HEK293 (cell line): ENCODE measurements at regions not wholly inside any gene's neighbourhood (a gene's known extent, or its start where the extent isn't known, plus 50 kb on each side); places are given as distances from the start of the nearest gene placed in this dataset.

Experiments
- CTCF ChIA-PET: fragments of 350-600 bp; formaldehyde crosslinking; extraction: SDS; loops from one replicate; lab custom pipeline; 2021; ENCODE audit warnings: antibody characterized with exemption; lab: Yijun Ruan, JAX
- POLR2A ChIA-PET: fragments of 300-600 bp; formaldehyde crosslinking; extraction: SDS; loops from one replicate; lab custom pipeline; 2020; ENCODE audit warnings: antibody characterized with exemption, inconsistent platforms; lab: Yijun Ruan, JAX
- H3K27ac ChIP-seq: fragments of 200-500 bp; sonication (Bioruptor generic); 2 replicates; pipeline ENCODE4 v1.5.1; 2014; ENCODE audit warnings: low read depth, low read length, control low read depth, inconsistent platforms; ENCODE audit errors: extremely low read depth
- H3K36me3 ChIP-seq, 2 experiments: fragments of 200-500 bp in 1 of 2; sonication (Bioruptor generic) in 1 of 2; 1 replicate in 1 of 2; 2 replicates in 1 of 2; pipeline ENCODE4 v1.5.1; 2014 to 2017; ENCODE audit warnings: inconsistent platforms in 2 of 2, low read length in 2 of 2; ENCODE audit not compliant: control insufficient read depth in 2 of 2, insufficient read depth in 1 of 2
- H3K4me1 ChIP-seq: fragments of 200-500 bp; sonication (Bioruptor generic); 2 replicates; pipeline ENCODE4 v1.5.1; 2014; ENCODE audit warnings: mild to moderate bottlenecking, low read length, inconsistent platforms; ENCODE audit not compliant: control insufficient read depth, insufficient read depth
- H3K4me3 ChIP-seq: 2 replicates; pipeline ENCODE4 v1.5.1; 2011; ENCODE audit warnings: low read depth, mild to moderate bottlenecking, control low read depth, low read length, moderate library complexity
- H3K9me3 ChIP-seq: fragments of 200-500 bp; sonication (Bioruptor generic); 2 replicates; pipeline ENCODE4 v1.5.1; 2014; ENCODE audit warnings: low read depth, low read length, inconsistent platforms; ENCODE audit not compliant: control insufficient read depth, insufficient read depth
- GLIS2 ChIP-seq: fragments of 450-650 bp; formaldehyde crosslinking; IDR thresholded peaks from 2 replicates; pipeline ENCODE4 v1.5.1; 2016; ENCODE audit warnings: missing biosample characterization, missing genetic modification characterization
- IKZF3 ChIP-seq: fragments of 450-650 bp; IDR thresholded peaks from 2 replicates; pipeline ENCODE4 v1.5.0; 2018; ENCODE audit warnings: missing biosample characterization, mild to moderate bottlenecking, missing genetic modification characterization, moderate library complexity
- MZF1 ChIP-seq: fragments of 450-650 bp; formaldehyde crosslinking; IDR thresholded peaks from 2 replicates; pipeline ENCODE4 v1.5.1; 2017; ENCODE audit warnings: missing biosample characterization, missing genetic modification characterization, borderline replicate concordance
- OVOL3 ChIP-seq: fragments of 450-650 bp; formaldehyde crosslinking; IDR thresholded peaks from 2 replicates; pipeline ENCODE4 v1.5.1; 2016; ENCODE audit warnings: missing biosample characterization, missing genetic modification characterization
- SALL2 ChIP-seq: fragments of 450-650 bp; formaldehyde crosslinking; IDR thresholded peaks from 2 replicates; pipeline ENCODE4 v1.5.0; 2017; ENCODE audit warnings: missing biosample characterization, mild to moderate bottlenecking, missing genetic modification characterization, borderline replicate concordance
- TRIM28 ChIP-seq: IDR thresholded peaks from 2 replicates; pipeline ENCODE4 v1.6.1; 2011; ENCODE audit warnings: low read length, control low read depth, borderline replicate concordance
- WT1 ChIP-seq: fragments of 450-650 bp; formaldehyde crosslinking; IDR thresholded peaks from 2 replicates; pipeline ENCODE4 v1.5.1; 2016; ENCODE audit warnings: missing biosample characterization, missing genetic modification characterization
- YY2 ChIP-seq: fragments of 450-650 bp; formaldehyde crosslinking; IDR thresholded peaks from 2 replicates; pipeline ENCODE4 v1.5.1; 2016; ENCODE audit warnings: missing biosample characterization, missing genetic modification characterization
- ZBTB1 ChIP-seq: fragments of 450-650 bp; formaldehyde crosslinking; IDR thresholded peaks from 2 replicates; pipeline ENCODE4 v1.5.1; 2016; ENCODE audit warnings: missing biosample characterization, missing genetic modification characterization
- ZEB2 ChIP-seq: fragments of 450-650 bp; formaldehyde crosslinking; IDR thresholded peaks from 2 replicates; pipeline ENCODE4 v1.5.1; 2016; ENCODE audit warnings: missing biosample characterization, missing genetic modification characterization
- ZNF138 ChIP-seq: fragments of 450-650 bp; formaldehyde crosslinking; IDR thresholded peaks from 2 replicates; pipeline ENCODE4 v1.5.1; 2016; ENCODE audit warnings: missing biosample characterization, missing genetic modification characterization, borderline replicate concordance
- ZNF184 ChIP-seq: fragments of 450-650 bp; IDR thresholded peaks from 2 replicates; pipeline ENCODE4 v1.5.1; 2018; ENCODE audit warnings: missing biosample characterization, mild to moderate bottlenecking, missing genetic modification characterization
- ZNF211 ChIP-seq: fragments of 450-650 bp; formaldehyde crosslinking; IDR thresholded peaks from 2 replicates; pipeline ENCODE4 v1.5.1; 2016; ENCODE audit warnings: low read depth, missing biosample characterization, missing genetic modification characterization
- ZNF416 ChIP-seq: fragments of 450-650 bp; formaldehyde crosslinking; IDR thresholded peaks from 2 replicates; pipeline ENCODE4 v1.5.1; 2016; ENCODE audit warnings: missing biosample characterization, missing genetic modification characterization
- ZNF544 ChIP-seq: fragments of 450-650 bp; formaldehyde crosslinking; IDR thresholded peaks from 2 replicates; pipeline ENCODE4 v1.5.0; 2017; ENCODE audit warnings: missing biosample characterization, missing genetic modification characterization
- ZNF768 ChIP-seq: fragments of 450-650 bp; formaldehyde crosslinking; IDR thresholded peaks from 2 replicates; pipeline ENCODE4 v1.5.1; 2018; ENCODE audit warnings: missing biosample characterization, mild to moderate bottlenecking, missing genetic modification characterization
- ZNF777 ChIP-seq: fragments of 450-650 bp; formaldehyde crosslinking; IDR thresholded peaks from 2 replicates; pipeline ENCODE4 v1.5.1; 2017; ENCODE audit warnings: missing biosample characterization, missing genetic modification characterization, borderline replicate concordance
- ZNF843 ChIP-seq: fragments of 450-650 bp; formaldehyde crosslinking; IDR thresholded peaks from 2 replicates; pipeline ENCODE4 v1.5.1; 2016; ENCODE audit warnings: missing biosample characterization, missing genetic modification characterization
- TF ChIP-seq, protein P1 (sequence below): fragments of 450-650 bp; IDR thresholded peaks from 2 replicates; pipeline ENCODE4 v1.5.1; 2018; ENCODE audit warnings: missing biosample characterization, mild to moderate bottlenecking, missing genetic modification characterization
- TF ChIP-seq, protein P2 (sequence below): fragments of 450-650 bp; formaldehyde crosslinking; IDR thresholded peaks from 2 replicates; pipeline ENCODE4 v1.5.1; 2016; ENCODE audit warnings: missing biosample characterization, missing genetic modification characterization, borderline replicate concordance
- TF ChIP-seq, protein P3 (sequence below): fragments of 450-650 bp; formaldehyde crosslinking; IDR thresholded peaks from 2 replicates; pipeline ENCODE4; 2016; ENCODE audit warnings: missing biosample characterization, missing genetic modification characterization
- TF ChIP-seq, protein P4 (sequence below): fragments of 450-650 bp; formaldehyde crosslinking; optimal IDR thresholded peaks from 2 replicates; pipeline ENCODE3; 2016; ENCODE audit warnings: missing biosample characterization, mild to moderate bottlenecking, missing genetic modification characterization

DNA sequence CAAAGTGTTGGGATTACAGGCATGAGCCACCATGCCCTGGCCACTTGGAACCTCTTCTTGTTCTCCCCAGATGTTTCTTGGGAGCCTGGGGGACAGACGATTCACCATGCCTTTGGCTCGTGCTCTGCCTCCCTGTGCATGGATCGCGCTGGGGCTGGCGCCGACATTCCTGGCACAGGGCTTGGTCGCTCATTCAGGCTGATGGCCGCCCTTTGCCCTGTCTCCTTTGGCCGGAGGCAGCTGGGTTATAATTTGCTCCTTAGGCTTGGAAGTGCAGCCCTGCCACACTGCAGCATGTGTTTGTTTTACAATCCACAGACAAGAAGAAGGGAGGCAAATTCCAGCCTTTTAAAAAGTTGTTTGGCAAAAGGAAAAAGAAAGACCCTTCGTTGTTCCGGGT lies 115.3 kb downstream of the AASDH start:
- CTCF ChIA-PET, result no interaction called here

DNA sequence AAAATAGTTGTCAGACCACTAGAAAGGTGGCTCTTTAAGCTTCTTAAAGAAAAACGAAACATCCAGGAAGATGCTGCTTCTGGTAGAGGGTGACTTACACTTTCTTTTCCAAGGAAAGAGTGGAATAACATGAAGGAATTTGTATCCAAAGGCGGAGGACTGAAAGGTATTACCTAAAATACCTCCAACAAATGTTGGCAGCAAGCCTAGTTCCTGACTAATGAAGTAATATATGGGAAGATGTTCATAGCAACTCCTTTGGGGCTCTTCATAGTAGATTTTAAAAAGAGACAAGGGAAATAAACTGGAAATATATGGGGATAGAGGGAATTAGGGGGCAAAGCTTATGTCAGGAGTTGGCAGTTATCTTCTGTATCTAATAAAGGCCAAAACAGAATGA lies 116.2 kb downstream of the AASDH start:
- TF ChIP-seq, protein P1, sequence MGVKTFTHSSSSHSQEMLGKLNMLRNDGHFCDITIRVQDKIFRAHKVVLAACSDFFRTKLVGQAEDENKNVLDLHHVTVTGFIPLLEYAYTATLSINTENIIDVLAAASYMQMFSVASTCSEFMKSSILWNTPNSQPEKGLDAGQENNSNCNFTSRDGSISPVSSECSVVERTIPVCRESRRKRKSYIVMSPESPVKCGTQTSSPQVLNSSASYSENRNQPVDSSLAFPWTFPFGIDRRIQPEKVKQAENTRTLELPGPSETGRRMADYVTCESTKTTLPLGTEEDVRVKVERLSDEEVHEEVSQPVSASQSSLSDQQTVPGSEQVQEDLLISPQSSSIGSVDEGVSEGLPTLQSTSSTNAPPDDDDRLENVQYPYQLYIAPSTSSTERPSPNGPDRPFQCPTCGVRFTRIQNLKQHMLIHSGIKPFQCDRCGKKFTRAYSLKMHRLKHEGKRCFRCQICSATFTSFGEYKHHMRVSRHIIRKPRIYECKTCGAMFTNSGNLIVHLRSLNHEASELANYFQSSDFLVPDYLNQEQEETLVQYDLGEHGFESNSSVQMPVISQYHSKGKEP (tag by site-specific recombination), result no peak
- no peak for TF ChIP-seq ZBTB1
- no peak for TF ChIP-seq TRIM28
- TF ChIP-seq, protein P2, sequence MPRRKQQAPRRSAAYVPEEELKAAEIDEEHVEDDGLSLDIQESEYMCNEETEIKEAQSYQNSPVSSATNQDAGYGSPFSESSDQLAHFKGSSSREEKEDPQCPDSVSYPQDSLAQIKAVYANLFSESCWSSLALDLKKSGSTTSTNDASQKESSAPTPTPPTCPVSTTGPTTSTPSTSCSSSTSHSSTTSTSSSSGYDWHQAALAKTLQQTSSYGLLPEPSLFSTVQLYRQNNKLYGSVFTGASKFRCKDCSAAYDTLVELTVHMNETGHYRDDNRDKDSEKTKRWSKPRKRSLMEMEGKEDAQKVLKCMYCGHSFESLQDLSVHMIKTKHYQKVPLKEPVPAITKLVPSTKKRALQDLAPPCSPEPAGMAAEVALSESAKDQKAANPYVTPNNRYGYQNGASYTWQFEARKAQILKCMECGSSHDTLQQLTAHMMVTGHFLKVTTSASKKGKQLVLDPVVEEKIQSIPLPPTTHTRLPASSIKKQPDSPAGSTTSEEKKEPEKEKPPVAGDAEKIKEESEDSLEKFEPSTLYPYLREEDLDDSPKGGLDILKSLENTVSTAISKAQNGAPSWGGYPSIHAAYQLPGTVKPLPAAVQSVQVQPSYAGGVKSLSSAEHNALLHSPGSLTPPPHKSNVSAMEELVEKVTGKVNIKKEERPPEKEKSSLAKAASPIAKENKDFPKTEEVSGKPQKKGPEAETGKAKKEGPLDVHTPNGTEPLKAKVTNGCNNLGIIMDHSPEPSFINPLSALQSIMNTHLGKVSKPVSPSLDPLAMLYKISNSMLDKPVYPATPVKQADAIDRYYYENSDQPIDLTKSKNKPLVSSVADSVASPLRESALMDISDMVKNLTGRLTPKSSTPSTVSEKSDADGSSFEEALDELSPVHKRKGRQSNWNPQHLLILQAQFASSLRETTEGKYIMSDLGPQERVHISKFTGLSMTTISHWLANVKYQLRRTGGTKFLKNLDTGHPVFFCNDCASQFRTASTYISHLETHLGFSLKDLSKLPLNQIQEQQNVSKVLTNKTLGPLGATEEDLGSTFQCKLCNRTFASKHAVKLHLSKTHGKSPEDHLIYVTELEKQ (tag by site-specific recombination), result no peak
- no peak for TF ChIP-seq WT1 (tag by site-specific recombination)
- TF ChIP-seq GLIS2 (tag by site-specific recombination), result no peak
- TF ChIP-seq, protein P3, sequence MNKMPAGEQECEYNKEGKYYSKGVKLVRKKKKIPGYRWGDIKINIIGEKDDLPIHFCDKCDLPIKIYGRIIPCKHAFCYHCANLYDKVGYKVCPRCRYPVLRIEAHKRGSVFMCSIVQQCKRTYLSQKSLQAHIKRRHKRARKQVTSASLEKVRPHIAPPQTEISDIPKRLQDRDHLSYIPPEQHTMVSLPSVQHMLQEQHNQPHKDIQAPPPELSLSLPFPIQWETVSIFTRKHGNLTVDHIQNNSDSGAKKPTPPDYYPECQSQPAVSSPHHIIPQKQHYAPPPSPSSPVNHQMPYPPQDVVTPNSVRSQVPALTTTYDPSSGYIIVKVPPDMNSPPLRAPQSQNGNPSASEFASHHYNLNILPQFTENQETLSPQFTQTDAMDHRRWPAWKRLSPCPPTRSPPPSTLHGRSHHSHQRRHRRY (tag by site-specific recombination), result no peak
- TF ChIP-seq MZF1 (tag by site-specific recombination), result no peak
- no peak for TF ChIP-seq ZNF768 (tag by site-specific recombination)
- no peak for TF ChIP-seq ZNF211 (tag by site-specific recombination)
- TF ChIP-seq, protein P4, sequence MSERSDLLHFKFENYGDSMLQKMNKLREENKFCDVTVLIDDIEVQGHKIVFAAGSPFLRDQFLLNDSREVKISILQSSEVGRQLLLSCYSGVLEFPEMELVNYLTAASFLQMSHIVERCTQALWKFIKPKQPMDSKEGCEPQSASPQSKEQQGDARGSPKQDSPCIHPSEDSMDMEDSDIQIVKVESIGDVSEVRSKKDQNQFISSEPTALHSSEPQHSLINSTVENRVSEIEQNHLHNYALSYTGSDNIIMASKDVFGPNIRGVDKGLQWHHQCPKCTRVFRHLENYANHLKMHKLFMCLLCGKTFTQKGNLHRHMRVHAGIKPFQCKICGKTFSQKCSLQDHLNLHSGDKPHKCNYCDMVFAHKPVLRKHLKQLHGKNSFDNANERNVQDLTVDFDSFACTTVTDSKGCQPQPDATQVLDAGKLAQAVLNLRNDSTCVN, result no peak
- TF ChIP-seq ZNF416, result no peak
- TF ChIP-seq ZNF138 (tag by site-specific recombination), result no peak
- TF ChIP-seq IKZF3 (tag by site-specific recombination), result no peak
- TF ChIP-seq ZNF777, result no peak
- no peak for TF ChIP-seq ZEB2 (tag by site-specific recombination)
- no peak for TF ChIP-seq ZNF843 (tag by site-specific recombination)
- Histone ChIP-seq H3K27ac (no peak overlapping the region), H3K4me1 (no peaks in the 10 kb centered on the region), H3K4me3 (no peak overlapping the region), H3K36me3 (no peaks in the 10 kb centered on the region), H3K9me3 (no peaks in the 10 kb centered on the region)
- POLR2A ChIA-PET, result no interaction called here
- CTCF ChIA-PET, result no interaction called here

More for the DNA sequence above, 115.3 kb downstream of the AASDH start:
- POLR2A ChIA-PET, result no interaction called here
- no peaks in the 10 kb centered on the region for H3K36me3 ChIP-seq
- no peak overlapping the region for H3K27ac ChIP-seq
- no peaks in the 10 kb centered on the region for H3K9me3 ChIP-seq
- no peaks in the 10 kb centered on the region for H3K4me1 ChIP-seq
- no peak overlapping the region for H3K4me3 ChIP-seq
- TF ChIP-seq OVOL3 (tag by site-specific recombination), result no peak
- no peak for TF ChIP-seq YY2 (tag by site-specific recombination)
- no peak for TF ChIP-seq SALL2 (tag by site-specific recombination)
- TF ChIP-seq ZNF184 (tag by site-specific recombination), result no peak
- TF ChIP-seq ZNF544 (tag by site-specific recombination), result no peak
